ENCODE measurements at regions not wholly inside any gene's neighbourhood (a gene's known extent, or its start where the extent isn't known, plus 50 kb on each side); places are given as distances from the start of the nearest gene placed in this dataset.

DNA sequence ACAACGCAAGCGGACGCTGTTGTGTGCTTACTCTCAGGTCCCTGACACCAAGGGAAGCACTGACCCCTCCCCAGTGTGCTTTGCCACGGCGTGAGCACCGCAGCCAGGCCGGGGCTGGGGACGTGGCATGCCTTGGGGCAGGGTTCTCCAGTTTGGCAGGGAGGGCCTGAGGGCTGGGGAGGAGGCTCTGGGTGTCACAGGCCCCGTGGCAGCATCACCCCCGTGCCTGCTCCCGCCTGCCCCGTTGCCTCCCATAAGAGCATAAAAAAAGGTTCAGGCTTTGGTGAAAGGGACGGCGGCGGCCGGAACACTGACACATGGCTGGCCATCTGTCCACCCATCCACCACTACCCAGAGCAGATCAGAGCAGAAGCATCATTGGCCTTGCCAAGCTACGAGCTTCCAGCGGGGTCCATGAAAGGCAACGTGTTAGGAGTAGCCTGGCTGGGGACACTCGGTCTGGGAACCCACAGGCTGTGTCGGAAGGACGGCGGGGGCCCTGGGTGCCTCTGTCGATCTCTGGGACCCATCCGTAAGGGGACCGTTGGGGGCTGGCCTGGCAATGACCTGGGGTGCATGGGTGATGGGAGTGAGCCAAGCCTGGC is 183.0 kb downstream of the IGLL1 start:
- DNase-seq (ENCODE audit: low spot score), result no peak
- no peaks in the 10 kb centered on the region for H3K27me3 ChIP-seq
- no peaks in the 10 kb centered on the region for H3K36me3 Mint-ChIP-seq
- no peak overlapping the region for H3K4me3 Mint-ChIP-seq
- H3F3A ChIP-seq (ENCODE audit: low read depth), result peaks cover 4% of the 10 kb centered on the region
- H3K27ac ChIP-seq, result no peak overlapping the region
- H3K36me3 ChIP-seq, result no peaks in the 10 kb centered on the region
- TF ChIP-seq EZH2 (IDR thresholded peaks at IDR 0.05) (no peak), EZH2phosphoT487 (IDR thresholded peaks at IDR 0.05) (no peak), CTCF (IDR thresholded peaks at IDR 0.05) (no peak)
- H3K9me3 Mint-ChIP-seq, result no peaks in the 10 kb centered on the region
- no peaks in the 10 kb centered on the region for H3K9me3 ChIP-seq (ENCODE audit: low read depth)
- no peak overlapping the region for H2AFZ ChIP-seq (replicated peaks)
- no peak overlapping the region for H3K4me3 ChIP-seq
- no peak overlapping the region for H3K4me2 ChIP-seq
- H3K79me2 ChIP-seq (ENCODE audit: low read depth), result no peaks in the 10 kb centered on the region
- no peaks in the 10 kb centered on the region for H4K20me1 ChIP-seq (ENCODE audit: low read depth)
- H3K9ac ChIP-seq, result no peak overlapping the region
- peaks cover under 1% of the 10 kb centered on the region for H3K4me1 ChIP-seq
- H3K4me1 Mint-ChIP-seq, result peaks cover 6% of the 10 kb centered on the region
- no peaks in the 10 kb centered on the region for H3K27me3 Mint-ChIP-seq (ENCODE audit: insufficient read depth, low read depth)
- peak overlapping the region; percentile 21 for H3K27ac Mint-ChIP-seq

DNA sequence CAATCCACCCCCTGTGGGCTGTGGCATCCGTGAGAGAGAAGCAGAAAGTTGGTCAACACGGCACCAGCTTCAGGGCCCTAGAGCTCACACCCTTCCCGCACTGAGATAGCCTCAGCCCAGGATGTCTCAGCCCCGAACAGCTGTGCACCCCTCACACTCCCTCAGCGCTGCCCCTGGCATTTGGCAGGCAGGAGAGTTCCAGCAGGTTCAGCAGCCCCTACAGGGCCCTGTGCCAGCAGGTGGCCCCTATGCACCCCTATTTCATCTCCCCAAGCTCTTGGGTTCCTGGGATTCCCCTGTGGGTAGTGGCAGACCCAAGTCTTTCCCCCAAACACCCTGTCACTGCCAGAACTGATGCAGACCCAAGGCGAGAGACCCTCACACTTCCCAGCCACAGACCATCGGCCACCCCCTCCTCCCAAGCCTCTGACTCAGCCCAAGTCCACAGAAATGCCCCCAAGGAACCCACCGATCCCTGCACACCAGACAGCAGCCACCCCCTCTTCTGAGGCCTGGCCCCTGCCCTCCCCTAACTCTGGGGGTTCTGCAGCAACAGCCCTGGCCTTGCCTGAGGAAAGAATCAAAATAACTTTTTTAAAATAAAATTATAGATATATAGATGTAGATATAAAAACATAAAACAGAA is 183.6 kb downstream of the IGLL1 start:
- Mint-ChIP-seq H3K4me3 (no peak overlapping the region), H3K9me3 (no peaks in the 10 kb centered on the region), H3K27me3 (ENCODE audit: insufficient read depth, low read depth) (no peaks in the 10 kb centered on the region), H3K4me1 (peaks cover 10% of the 10 kb centered on the region), H3K36me3 (no peaks in the 10 kb centered on the region), H3K27ac (peak overlapping the region; percentile 83)
- H3K9ac ChIP-seq, result no peak overlapping the region
- no peak for DNase-seq (ENCODE audit: low spot score)
- H3K79me2 ChIP-seq (ENCODE audit: low read depth), result no peaks in the 10 kb centered on the region
- H3F3A ChIP-seq (ENCODE audit: low read depth), result no peaks in the 10 kb centered on the region
- H3K27me3 ChIP-seq, result no peaks in the 10 kb centered on the region
- no peaks in the 10 kb centered on the region for H3K9me3 ChIP-seq (ENCODE audit: low read depth)
- TF ChIP-seq EZH2 (IDR thresholded peaks at IDR 0.05), result no peak
- no peak for TF ChIP-seq EZH2phosphoT487 (IDR thresholded peaks at IDR 0.05)
- no peak for TF ChIP-seq CTCF (IDR thresholded peaks at IDR 0.05)
- H3K36me3 ChIP-seq, result no peaks in the 10 kb centered on the region
- H3K27ac ChIP-seq, result no peak overlapping the region
- H2AFZ ChIP-seq (replicated peaks), result no peak overlapping the region
- no peaks in the 10 kb centered on the region for H4K20me1 ChIP-seq (ENCODE audit: low read depth)
- H3K4me2 ChIP-seq, result no peak overlapping the region
- H3K4me3 ChIP-seq, result no peak overlapping the region
- H3K4me1 ChIP-seq, result no peaks in the 10 kb centered on the region

DNA sequence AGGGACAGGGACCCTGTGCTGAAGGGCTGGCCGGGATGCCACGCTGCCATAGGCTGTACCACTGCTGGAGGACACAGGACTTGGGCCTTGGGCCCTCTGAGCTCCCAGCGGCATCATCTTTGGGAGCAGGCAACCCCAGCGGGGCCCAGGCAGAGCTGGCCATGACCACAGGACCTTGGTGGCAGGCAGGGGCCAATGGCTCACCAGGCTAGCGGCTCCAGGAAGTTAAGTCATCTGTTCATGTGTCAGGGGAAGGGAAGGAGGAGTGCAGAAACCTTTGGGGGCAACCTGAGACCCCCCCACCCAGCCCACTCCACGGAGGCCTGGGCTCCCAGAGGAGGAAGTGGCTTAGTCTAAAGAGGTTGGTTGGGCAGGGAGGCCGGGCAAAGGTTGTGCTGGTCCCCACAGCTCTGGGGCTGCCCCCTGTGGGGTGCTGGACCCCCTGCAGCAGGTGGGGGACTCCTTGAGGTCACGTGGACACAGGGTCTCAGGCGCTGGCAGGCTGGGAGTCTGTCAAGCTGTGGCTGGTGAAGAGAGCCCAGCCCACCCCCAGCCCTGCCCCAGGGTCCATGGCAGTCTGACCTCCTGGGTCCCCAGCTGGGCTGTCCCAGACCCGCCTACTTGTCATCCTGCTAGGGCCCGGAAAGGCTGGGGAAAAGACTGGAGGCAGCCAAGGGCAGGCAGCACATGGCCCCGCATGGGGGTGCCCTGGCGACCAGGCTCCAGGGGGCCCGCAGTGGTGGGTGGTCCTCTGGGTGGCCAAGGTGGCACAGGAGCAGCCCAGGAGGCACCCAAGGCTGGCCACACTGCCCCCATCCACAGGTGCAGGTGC is 184.3 kb downstream of the IGLL1 start:
- Histone ChIP-seq H3K27me3 (no peaks in the 10 kb centered on the region), H3K4me1 (no peaks in the 10 kb centered on the region), H3F3A (ENCODE audit: low read depth) (no peaks in the 10 kb centered on the region), H3K36me3 (no peaks in the 10 kb centered on the region), H3K4me2 (no peak overlapping the region), H4K20me1 (ENCODE audit: low read depth) (no peaks in the 10 kb centered on the region), H2AFZ (replicated peaks) (no peak overlapping the region), H3K4me3 (no peak overlapping the region), H3K27ac (no peak overlapping the region), H3K9me3 (ENCODE audit: low read depth) (no peaks in the 10 kb centered on the region), H3K9ac (no peak overlapping the region), H3K79me2 (ENCODE audit: low read depth) (no peaks in the 10 kb centered on the region)
- Mint-ChIP-seq H3K27me3 (ENCODE audit: insufficient read depth, low read depth) (no peaks in the 10 kb centered on the region), H3K36me3 (no peaks in the 10 kb centered on the region), H3K9me3 (no peaks in the 10 kb centered on the region), H3K4me1 (peaks cover 10% of the 10 kb centered on the region), H3K4me3 (no peak overlapping the region), H3K27ac (peak overlapping the region; percentile 46)
- TF ChIP-seq EZH2phosphoT487 (IDR thresholded peaks at IDR 0.05), result no peak
- no peak for TF ChIP-seq CTCF (IDR thresholded peaks at IDR 0.05)
- TF ChIP-seq EZH2 (IDR thresholded peaks at IDR 0.05), result no peak
- DNase-seq (ENCODE audit: low spot score), result no peak

Measured in neural progenitor cell (in vitro differentiated cells).